ENCODE measurements at regions not wholly inside any gene's neighbourhood (a gene's known extent, or its start where the extent isn't known, plus 50 kb on each side); places are given as distances from the start of the nearest gene placed in this dataset.
"Not testable (repeated sequence)": the region's sequence is repeated elsewhere in the genome, so short reads cannot be mapped to it uniquely, and the experiment has no call there.

GRCh38 chr4:92234393-92235176 lies 69.2 kb upstream of the GRID2 start:
- no peak for DNase-seq

GRCh38 chr4:92235731-92236130 lies 68.0 kb upstream of the GRID2 start:
- no peak for DNase-seq

GRCh38 chr4:92236877-92237276 lies 66.9 kb upstream of the GRID2 start:
- DNase-seq: no peak

- DNase-seq: no peak
Observed at GRCh38 chr4:92237559-92237958, 66.2 kb upstream of the GRID2 start.

- DNase-seq: no peak
Observed at GRCh38 chr4:92241094-92241493, 62.7 kb upstream of the GRID2 start.

- DNase-seq: no peak
Observed at GRCh38 chr4:92246384-92246783, 57.4 kb upstream of the GRID2 start.

GRCh38 chr4:92249541-92249940 lies 54.2 kb upstream of the GRID2 start:
- DNase-seq: no peak

GRCh38 chr4:92251711-92252110 lies 52.1 kb upstream of the GRID2 start:
- DNase-seq: no peak

- not testable (repeated sequence) for DNase-seq
Observed at GRCh38 chr4:92252358-92252757, 51.4 kb upstream of the GRID2 start.

DNA sequence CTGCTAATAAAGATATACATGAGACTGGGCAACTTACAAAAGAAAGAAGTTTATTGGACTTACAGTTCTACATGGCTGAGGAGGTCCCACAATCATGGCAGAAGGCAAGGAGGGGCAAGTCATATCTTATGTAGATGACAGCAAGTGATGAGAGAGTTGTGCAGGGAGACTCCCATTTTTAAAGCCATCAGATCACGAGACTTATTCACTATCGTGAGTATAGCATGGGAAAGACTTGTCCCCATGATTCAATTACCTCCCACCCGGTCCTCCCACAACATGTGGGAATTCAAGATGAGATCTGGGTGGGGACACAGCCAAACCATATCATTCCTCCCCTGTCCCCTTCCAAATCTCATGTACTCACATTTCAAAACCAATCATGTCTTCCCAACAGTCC lies 50.9 kb upstream of the GRID2 start:
- no peak for DNase-seq

GRCh38 chr4:92253550-92253949 lies 50.2 kb upstream of the GRID2 start:
- DNase-seq: no peak
